SU-DHL-6 (cell line): ENCODE measurements at regions not wholly inside any gene's neighbourhood (a gene's known extent, or its start where the extent isn't known, plus 50 kb on each side); places are given as distances from the start of the nearest gene placed in this dataset.

Experiments
- CTCF ChIP-seq: fragments of 200-600 bp; sonication (generic); IDR thresholded peaks from one replicate; pipeline ENCODE4 v1.5.1; 2017; ENCODE audit warnings: antibody characterized with exemption, mild to moderate bottlenecking, low read length, moderate library complexity; ENCODE audit not compliant: insufficient read depth, poor library complexity, severe bottlenecking
- EZH2phosphoT487 ChIP-seq: fragments of 200-600 bp; sonication (generic), shearing (Covaris generic); conservative IDR thresholded peaks from 2 replicates; pipeline ENCODE4 v1.6.1; 2018; ENCODE audit warnings: mild to moderate bottlenecking, antibody characterized with exemption, low read length, moderate library complexity, mixed read lengths

DNA sequence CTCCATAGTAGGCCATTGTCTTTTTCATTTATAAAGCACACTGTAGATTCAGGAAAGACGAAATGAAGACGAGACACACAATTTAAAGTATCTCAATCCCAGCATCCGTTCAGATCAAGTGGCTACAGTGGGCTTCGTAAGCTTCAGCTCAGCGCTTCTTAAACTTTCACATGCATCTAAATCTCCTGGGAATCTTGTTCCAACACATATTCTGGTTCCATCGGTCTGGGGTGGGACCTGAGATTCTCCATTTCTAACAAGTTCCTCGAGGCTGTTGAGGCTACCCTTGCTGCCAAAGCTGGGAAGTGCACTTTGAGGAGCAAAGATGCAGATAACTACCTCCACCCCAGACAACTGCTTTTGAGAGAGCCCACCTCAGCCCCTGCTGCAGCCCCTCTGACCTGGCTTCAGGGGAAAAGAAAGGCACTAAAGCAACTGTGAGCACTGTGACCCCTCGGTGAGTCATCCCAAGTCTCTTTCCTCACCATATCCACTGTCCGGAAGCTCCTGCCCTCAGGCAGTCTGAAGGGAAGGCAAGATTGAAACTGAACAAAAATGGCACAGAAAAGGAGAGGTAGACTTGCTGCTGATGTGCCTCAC lies 201.1 kb upstream of the FBXO11 start:
- TF ChIP-seq CTCF (no peak), EZH2phosphoT487 (no peak)
